ENCODE measurements at regions not wholly inside any gene's neighbourhood (a gene's known extent, or its start where the extent isn't known, plus 50 kb on each side); places are given as distances from the start of the nearest gene placed in this dataset.

DNA sequence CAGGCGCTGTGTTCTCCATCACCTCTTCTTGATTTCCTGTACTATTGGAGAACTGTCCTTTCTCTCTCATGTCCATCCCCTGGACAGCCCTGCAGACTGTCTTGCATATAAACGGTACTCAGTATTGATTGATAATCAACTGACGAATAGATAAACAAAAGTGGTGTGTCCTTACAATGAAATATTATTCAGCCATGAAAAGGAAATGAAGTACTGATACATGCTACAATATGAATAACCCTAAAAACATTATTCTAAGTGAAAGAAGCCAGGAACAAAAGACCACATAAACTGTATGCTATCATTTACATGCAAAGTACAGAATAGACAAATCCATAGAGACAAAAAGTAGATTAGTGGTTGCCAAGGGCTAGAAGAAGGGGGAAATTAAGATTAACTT is 77.6 kb downstream of the SDC1 start:
- Histone ChIP-seq H3K27me3 (ENCODE audit: insufficient read depth, low read length) (no peaks in the 10 kb centered on the region), H3K9me3 (ENCODE audit: low read depth, low read length) (no peaks in the 10 kb centered on the region), H3K36me3 (ENCODE audit: insufficient read depth, low read length) (no peaks in the 10 kb centered on the region), H3K4me1 (ENCODE audit: insufficient read depth, low read length) (peaks cover 25% of the 10 kb centered on the region), H3K27ac (ENCODE audit: low read depth, low read length) (no peak overlapping the region), H3K4me2 (ENCODE audit: insufficient read depth, low read length) (no peak overlapping the region), H3K79me2 (ENCODE audit: insufficient read depth, low read length) (no peaks in the 10 kb centered on the region), H3K4me3 (ENCODE audit: insufficient read depth, low read length) (no peak overlapping the region), H2AFZ (ENCODE audit: low read length) (no peak overlapping the region), H4K20me1 (ENCODE audit: insufficient read depth, low read length) (no peaks in the 10 kb centered on the region)
- DNase-seq (ENCODE audit: insufficient read length, low spot score, missing footprints), result no peak
- TF ChIP-seq CTCF (IDR thresholded peaks at IDR 0.05; ENCODE audit: extremely low read depth, low read depth, low read length), result no peak

DNA sequence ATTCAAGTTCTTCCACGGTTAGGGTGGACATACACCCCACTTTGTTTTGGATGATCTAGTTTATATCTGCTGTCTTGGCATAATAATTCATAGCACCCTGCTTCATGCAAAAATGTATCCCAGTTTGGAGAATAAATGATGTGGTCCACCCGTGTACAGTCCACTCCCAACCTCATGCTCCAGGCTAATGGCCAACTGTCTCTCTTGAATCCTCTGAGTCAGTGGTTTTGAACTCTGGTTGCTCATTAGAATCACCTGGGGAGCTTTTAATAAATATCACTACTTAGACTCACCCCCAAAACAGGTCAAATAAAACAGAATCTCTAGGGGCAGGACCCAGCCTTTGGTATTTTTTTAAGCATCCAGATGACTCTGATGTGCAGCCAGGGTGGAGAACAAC is 78.5 kb downstream of the SDC1 start:
- Histone ChIP-seq H3K27me3 (ENCODE audit: insufficient read depth, low read length) (no peaks in the 10 kb centered on the region), H3K4me1 (ENCODE audit: insufficient read depth, low read length) (peaks cover 31% of the 10 kb centered on the region), H4K20me1 (ENCODE audit: insufficient read depth, low read length) (no peaks in the 10 kb centered on the region), H3K27ac (ENCODE audit: low read depth, low read length) (no peak overlapping the region), H3K4me3 (ENCODE audit: insufficient read depth, low read length) (no peak overlapping the region), H3K4me2 (ENCODE audit: insufficient read depth, low read length) (no peak overlapping the region), H3K9me3 (ENCODE audit: low read depth, low read length) (no peaks in the 10 kb centered on the region), H2AFZ (ENCODE audit: low read length) (no peak overlapping the region), H3K79me2 (ENCODE audit: insufficient read depth, low read length) (no peaks in the 10 kb centered on the region), H3K36me3 (ENCODE audit: insufficient read depth, low read length) (no peaks in the 10 kb centered on the region)
- TF ChIP-seq CTCF (IDR thresholded peaks at IDR 0.05; ENCODE audit: extremely low read depth, low read depth, low read length), result no peak
- no peak for DNase-seq (ENCODE audit: insufficient read length, low spot score, missing footprints)

DNA sequence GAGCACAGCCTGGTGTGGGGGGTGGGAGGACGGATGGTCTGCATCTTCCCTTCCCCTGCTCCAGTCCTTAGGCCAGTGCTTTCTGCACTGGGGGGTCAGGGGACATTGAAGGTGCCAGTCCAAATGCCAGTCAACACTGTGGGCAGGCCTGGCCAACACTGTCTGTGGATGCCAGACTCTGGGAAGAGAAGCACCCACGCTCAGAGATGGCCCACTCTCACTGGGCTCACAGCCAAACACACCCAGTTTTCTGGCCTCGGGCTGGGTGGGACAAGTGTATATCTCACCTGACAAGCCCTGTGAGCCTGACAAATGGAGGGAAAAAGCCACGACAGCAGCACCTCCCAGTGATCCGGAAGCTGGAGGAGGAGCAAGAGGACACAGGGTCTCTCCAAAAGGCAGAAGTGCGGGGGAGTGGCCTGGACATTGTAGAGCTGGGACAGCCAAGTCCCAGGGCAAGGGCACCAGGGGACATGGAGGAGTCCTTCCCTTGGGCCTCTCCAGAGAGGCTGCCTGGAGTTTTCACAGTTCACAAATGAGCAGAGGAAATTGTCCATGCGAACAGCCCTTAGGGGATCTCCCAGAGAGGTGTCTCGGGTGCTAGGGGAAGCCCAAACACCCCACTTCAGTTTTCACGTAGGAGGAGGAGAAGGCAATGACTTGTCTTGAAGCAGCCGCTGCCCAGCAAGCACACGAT is 79.3 kb downstream of the SDC1 start:
- no peaks in the 10 kb centered on the region for H3K9me3 ChIP-seq (ENCODE audit: low read depth, low read length)
- no peaks in the 10 kb centered on the region for H3K27me3 ChIP-seq (ENCODE audit: insufficient read depth, low read length)
- no peak for DNase-seq (ENCODE audit: insufficient read length, low spot score, missing footprints)
- H3K4me3 ChIP-seq (ENCODE audit: insufficient read depth, low read length), result no peak overlapping the region
- TF ChIP-seq CTCF (IDR thresholded peaks at IDR 0.05; ENCODE audit: extremely low read depth, low read depth, low read length), result no peak
- H3K4me2 ChIP-seq (ENCODE audit: insufficient read depth, low read length), result no peak overlapping the region
- H3K27ac ChIP-seq (ENCODE audit: low read depth, low read length), result no peak overlapping the region
- no peaks in the 10 kb centered on the region for H3K79me2 ChIP-seq (ENCODE audit: insufficient read depth, low read length)
- H3K4me1 ChIP-seq (ENCODE audit: insufficient read depth, low read length), result peaks cover 37% of the 10 kb centered on the region
- no peak overlapping the region for H2AFZ ChIP-seq (ENCODE audit: low read length)
- no peaks in the 10 kb centered on the region for H4K20me1 ChIP-seq (ENCODE audit: insufficient read depth, low read length)
- H3K36me3 ChIP-seq (ENCODE audit: insufficient read depth, low read length), result no peaks in the 10 kb centered on the region

- Histone ChIP-seq H3K27ac (ENCODE audit: low read depth, low read length) (no peak overlapping the region), H3K4me2 (ENCODE audit: insufficient read depth, low read length) (no peak overlapping the region), H2AFZ (ENCODE audit: low read length) (no peak overlapping the region), H3K36me3 (ENCODE audit: insufficient read depth, low read length) (no peaks in the 10 kb centered on the region), H3K79me2 (ENCODE audit: insufficient read depth, low read length) (no peaks in the 10 kb centered on the region), H3K4me1 (ENCODE audit: insufficient read depth, low read length) (peaks cover 32% of the 10 kb centered on the region), H3K9me3 (ENCODE audit: low read depth, low read length) (no peaks in the 10 kb centered on the region), H3K27me3 (ENCODE audit: insufficient read depth, low read length) (no peaks in the 10 kb centered on the region), H3K4me3 (ENCODE audit: insufficient read depth, low read length) (no peak overlapping the region), H4K20me1 (ENCODE audit: insufficient read depth, low read length) (no peaks in the 10 kb centered on the region)
- no peak for DNase-seq (ENCODE audit: insufficient read length, low spot score, missing footprints)
- no peak for TF ChIP-seq CTCF (IDR thresholded peaks at IDR 0.05; ENCODE audit: extremely low read depth, low read depth, low read length)
Measured at GRCh38 chr2:20144861-20145260, 80.1 kb downstream of the SDC1 start.

Data from osteoblast (primary cell).